GM12874 (cell line): ENCODE measurements at regions not wholly inside any gene's neighbourhood (a gene's known extent, or its start where the extent isn't known, plus 50 kb on each side); places are given as distances from the start of the nearest gene placed in this dataset.

Experiments
- TF ChIP-seq, protein P1 (sequence below): IDR thresholded peaks from 2 replicates; pipeline ENCODE4 v1.5.1; 2011; ENCODE audit warnings: low read depth, mild to moderate bottlenecking, control low read depth, low read length, moderate library complexity; ENCODE audit not compliant: insufficient read depth

DNA sequence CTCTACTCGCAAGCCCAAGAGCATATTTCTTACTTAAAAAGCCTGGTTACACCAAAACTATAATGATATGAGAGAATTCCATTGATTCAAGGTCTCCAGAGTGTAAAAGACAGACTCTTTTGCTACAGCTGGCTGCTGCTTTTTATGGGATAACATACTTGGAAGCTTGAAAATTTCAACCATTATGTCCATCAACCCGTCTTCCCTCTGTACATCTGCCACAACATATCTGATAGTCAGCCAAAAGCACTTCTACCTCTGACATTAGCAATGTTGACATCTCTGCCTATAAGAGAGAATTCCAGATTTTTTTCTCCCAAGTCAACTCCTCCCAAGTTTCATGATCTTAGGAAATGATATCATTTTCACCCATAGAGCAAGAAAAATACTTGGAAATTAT lies 54.4 kb upstream of the IQCM start:
- TF ChIP-seq, protein P1, sequence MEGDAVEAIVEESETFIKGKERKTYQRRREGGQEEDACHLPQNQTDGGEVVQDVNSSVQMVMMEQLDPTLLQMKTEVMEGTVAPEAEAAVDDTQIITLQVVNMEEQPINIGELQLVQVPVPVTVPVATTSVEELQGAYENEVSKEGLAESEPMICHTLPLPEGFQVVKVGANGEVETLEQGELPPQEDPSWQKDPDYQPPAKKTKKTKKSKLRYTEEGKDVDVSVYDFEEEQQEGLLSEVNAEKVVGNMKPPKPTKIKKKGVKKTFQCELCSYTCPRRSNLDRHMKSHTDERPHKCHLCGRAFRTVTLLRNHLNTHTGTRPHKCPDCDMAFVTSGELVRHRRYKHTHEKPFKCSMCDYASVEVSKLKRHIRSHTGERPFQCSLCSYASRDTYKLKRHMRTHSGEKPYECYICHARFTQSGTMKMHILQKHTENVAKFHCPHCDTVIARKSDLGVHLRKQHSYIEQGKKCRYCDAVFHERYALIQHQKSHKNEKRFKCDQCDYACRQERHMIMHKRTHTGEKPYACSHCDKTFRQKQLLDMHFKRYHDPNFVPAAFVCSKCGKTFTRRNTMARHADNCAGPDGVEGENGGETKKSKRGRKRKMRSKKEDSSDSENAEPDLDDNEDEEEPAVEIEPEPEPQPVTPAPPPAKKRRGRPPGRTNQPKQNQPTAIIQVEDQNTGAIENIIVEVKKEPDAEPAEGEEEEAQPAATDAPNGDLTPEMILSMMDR: no peak

GRCh38 chr4:149881744-149882143 lies 66.1 kb upstream of the IQCM start:
- TF ChIP-seq, protein P1: no peak

DNA sequence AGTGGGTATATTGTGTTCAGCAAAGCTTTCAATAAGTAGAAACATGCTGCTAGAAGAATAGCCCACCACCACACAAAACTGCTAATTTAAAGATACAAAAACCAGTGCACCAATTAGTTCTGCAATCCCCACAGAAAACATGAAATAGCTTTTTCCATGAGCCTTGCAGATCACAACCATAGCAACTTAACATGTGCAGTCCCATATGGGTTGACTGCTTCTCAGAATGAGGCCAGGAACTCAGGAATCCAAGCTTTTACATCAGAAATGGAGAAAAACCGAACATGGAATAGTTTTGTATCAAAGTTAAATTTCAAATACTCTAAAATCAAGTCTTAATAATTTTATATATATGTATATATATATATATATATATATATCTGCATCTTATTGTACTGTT lies 66.6 kb upstream of the IQCM start:
- TF ChIP-seq, protein P1: no peak

DNA sequence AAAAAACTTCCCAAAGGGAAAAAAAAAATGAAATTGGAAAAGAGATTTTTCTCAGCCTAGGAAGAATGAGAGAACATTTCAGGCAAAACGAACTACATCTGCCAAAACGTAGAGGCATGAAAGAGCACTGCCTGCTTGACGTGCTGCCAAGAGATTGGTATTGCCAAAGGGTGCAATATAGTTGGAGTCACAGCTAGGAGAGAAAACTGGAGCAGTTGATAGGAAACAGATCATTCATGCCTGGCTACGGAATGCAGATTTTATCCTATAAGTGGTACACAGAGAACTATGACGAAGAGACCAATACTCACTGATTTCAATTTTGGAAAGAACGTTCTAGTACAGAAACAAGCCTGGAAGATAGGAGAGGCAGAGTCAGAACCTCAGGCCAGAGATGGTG lies 68.4 kb upstream of the IQCM start:
- TF ChIP-seq, protein P1: no peak

DNA sequence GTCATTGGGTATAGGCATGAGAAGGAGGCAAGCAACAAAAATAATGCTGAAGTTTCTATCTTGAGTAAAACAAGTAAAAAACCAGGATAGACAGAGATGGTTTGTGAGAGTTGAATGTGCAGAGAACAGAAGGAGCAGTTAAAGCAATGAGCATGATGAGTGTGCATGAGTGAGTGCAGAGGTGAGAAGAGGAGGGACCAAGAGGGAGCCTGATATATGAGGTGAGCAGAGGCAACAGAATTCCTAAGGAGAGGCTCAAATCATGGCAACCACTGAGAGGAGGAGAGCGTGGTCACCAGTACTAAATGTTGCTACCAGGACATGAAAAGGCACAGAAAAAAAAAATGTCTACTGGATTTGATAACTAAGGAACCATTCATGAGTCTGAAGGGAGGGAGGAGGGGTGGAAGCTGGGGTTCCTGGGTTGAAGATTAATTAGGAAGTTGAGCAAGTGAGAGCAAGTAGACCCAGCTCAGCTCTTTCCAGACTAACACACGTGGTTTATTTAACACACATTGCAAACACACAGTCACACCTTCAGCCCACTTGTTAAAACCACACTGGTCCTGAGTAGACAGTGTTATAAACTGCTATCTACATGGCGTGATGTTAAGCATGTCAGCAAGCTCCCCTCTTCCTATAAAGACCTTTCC lies 69.0 kb upstream of the IQCM start:
- TF ChIP-seq, protein P1: no peak

- TF ChIP-seq, protein P1: no peak
Measured at GRCh38 chr4:149885896-149886295, 70.3 kb upstream of the IQCM start.

DNA sequence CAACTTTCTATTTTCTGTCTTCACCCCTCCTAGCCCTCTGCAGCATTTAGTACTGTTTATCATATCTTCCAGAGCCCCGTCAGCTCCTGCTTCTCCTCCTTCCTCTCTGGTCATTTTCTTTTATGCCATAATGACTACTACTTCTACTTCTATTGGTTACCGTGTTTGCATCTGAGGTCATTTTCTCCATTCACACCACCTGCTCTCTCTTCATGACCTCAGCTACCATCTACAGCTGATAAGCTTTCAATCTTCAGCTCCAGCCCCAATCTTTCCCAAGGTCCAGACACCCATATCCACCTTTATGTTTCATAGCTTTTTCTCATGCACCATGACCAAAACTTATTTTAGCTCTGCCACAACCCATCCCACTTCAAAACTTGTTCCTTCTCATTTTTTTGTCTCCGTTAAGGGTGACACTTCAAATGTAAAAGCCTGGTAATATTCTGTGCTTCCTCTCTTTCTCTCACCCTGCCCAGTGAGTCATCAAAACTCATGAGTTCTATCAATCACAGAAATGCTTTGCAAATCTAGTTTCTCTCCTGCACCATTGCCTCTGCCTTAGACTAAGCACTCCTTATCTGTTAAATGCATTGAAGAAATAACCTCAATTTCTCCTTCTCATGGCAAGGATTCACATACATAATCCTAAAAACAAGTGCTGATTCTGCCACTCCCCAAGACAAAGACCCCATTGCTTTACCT lies 71.3 kb upstream of the IQCM start:
- TF ChIP-seq, protein P1: no peak
